ENCODE measurements at regions not wholly inside any gene's neighbourhood (a gene's known extent, or its start where the extent isn't known, plus 50 kb on each side); places are given as distances from the start of the nearest gene placed in this dataset.

GRCh38 chr2:20148426-20148922 lies 76.5 kb downstream of the SDC1 start:
- ATAC-seq (peak; percentile 14; the same call in 1 of the 2 replicates), DNase-seq (ENCODE audit: low spot score) (no peak)
- ChIA-PET CTCF (interaction anchor here (0.7 to 1.4 kb wide), 6 partner anchors 13 to 193 kb away, joined by 3 to 6 read pairs (median 3); partner anchors contain the start of gene SDC1), POLR2A (no interaction called here)
- peaks cover 51% of the 10 kb centered on the region for H3K4me1 Mint-ChIP-seq
- H3K27me3 Mint-ChIP-seq (ENCODE audit: low read depth), result no peaks in the 10 kb centered on the region
- no peak overlapping the region for H3K4me3 Mint-ChIP-seq
- no peaks in the 10 kb centered on the region for H3K9me3 Mint-ChIP-seq
- no peaks in the 10 kb centered on the region for H3K36me3 Mint-ChIP-seq
- H3K27ac Mint-ChIP-seq, result peak overlapping the region; percentile 26; the same call in 1 of the 2 replicates
- TF ChIP-seq NR3C1 (CRISPR knock-in tag; conservative IDR thresholded peaks at IDR 0.05; ENCODE audit: low read depth), result no peak
- no peak for TF ChIP-seq ATF3 (CRISPR knock-in tag; conservative IDR thresholded peaks at IDR 0.05)
- no peak for TF ChIP-seq ZNF512 (CRISPR knock-in tag; IDR thresholded peaks at IDR 0.05; ENCODE audit: borderline replicate concordance)
- no peak for TF ChIP-seq PRRX2 (CRISPR knock-in tag; IDR thresholded peaks at IDR 0.05)
- TF ChIP-seq ZNF396 (CRISPR knock-in tag; IDR thresholded peaks at IDR 0.05; ENCODE audit: borderline replicate concordance), result no peak
- no peak for TF ChIP-seq CREM (CRISPR knock-in tag; IDR thresholded peaks at IDR 0.05)
- TF ChIP-seq ESRRA (CRISPR knock-in tag; IDR thresholded peaks at IDR 0.05; ENCODE audit: borderline replicate concordance), result no peak
- no peak for TF ChIP-seq FOXK1 (CRISPR knock-in tag; IDR thresholded peaks at IDR 0.05)
- no peak for TF ChIP-seq ZNF317 (CRISPR knock-in tag; IDR thresholded peaks at IDR 0.05; ENCODE audit: borderline replicate concordance, low read depth)
- no peak for TF ChIP-seq MXD4 (CRISPR knock-in tag; IDR thresholded peaks at IDR 0.05; ENCODE audit: borderline replicate concordance)
- no peak for TF ChIP-seq ARID4B (CRISPR knock-in tag; IDR thresholded peaks at IDR 0.05; ENCODE audit: borderline replicate concordance)
- no peak for TF ChIP-seq ZNF416 (CRISPR knock-in tag; IDR thresholded peaks at IDR 0.05)
- TF ChIP-seq AR (CRISPR knock-in tag; IDR thresholded peaks at IDR 0.05), result no peak
- no peak for TF ChIP-seq ZNF532 (CRISPR knock-in tag; IDR thresholded peaks at IDR 0.05; ENCODE audit: borderline replicate concordance)
- no peak for TF ChIP-seq MYBL2 (CRISPR knock-in tag; IDR thresholded peaks at IDR 0.05)
- TF ChIP-seq ZBTB43 (CRISPR knock-in tag; IDR thresholded peaks at IDR 0.05), result no peak
- no peak for TF ChIP-seq AFF4 (CRISPR knock-in tag; IDR thresholded peaks at IDR 0.05; ENCODE audit: borderline replicate concordance)
